ENCODE measurements at regions not wholly inside any gene's neighbourhood (a gene's known extent, or its start where the extent isn't known, plus 50 kb on each side); places are given as distances from the start of the nearest gene placed in this dataset.

- H3K27ac Mint-ChIP-seq = no peak overlapping the region
- H3K9me3 Mint-ChIP-seq (ENCODE audit: low read depth) = peaks cover 11% of the 10 kb centered on the region
- H3K27me3 Mint-ChIP-seq = no peaks in the 10 kb centered on the region
- H3K36me3 Mint-ChIP-seq (ENCODE audit: low read depth) = no peaks in the 10 kb centered on the region
- intact Hi-C loops (cut with DNase I, micrococcal nuclease) = no loop called here
- no peak for ATAC-seq
- ChIA-PET CTCF (no interaction called here), POLR2A (no interaction called here)
- no peak for DNase-seq
- no peak overlapping the region for H3K4me3 Mint-ChIP-seq
- H3K4me1 Mint-ChIP-seq = no peaks in the 10 kb centered on the region
Observed at GRCh38 chr14:87207756-87208155, 785.2 kb downstream of the GALC start.

- no peaks in the 10 kb centered on the region for H3K27me3 Mint-ChIP-seq
- ATAC-seq = no peak
- POLR2A ChIA-PET = no interaction called here
- DNase-seq = no peak
- no peaks in the 10 kb centered on the region for H3K4me1 Mint-ChIP-seq
- no peak overlapping the region for H3K27ac Mint-ChIP-seq
- intact Hi-C loops (cut with DNase I, micrococcal nuclease) = no loop called here
- H3K9me3 Mint-ChIP-seq (ENCODE audit: low read depth) = peaks cover 8% of the 10 kb centered on the region
- H3K4me3 Mint-ChIP-seq = no peak overlapping the region
- no peaks in the 10 kb centered on the region for H3K36me3 Mint-ChIP-seq (ENCODE audit: low read depth)
- CTCF ChIA-PET = no interaction called here
Observed at GRCh38 chr14:87205811-87206210, 787.2 kb downstream of the GALC start.

- ChIA-PET POLR2A (interaction anchor here (0.7 kb wide), 1 partner anchor 988 kb away, joined by 3 read pairs; no protein-coding TSS in a partner anchor), CTCF (no interaction called here)
- H3K9me3 Mint-ChIP-seq (ENCODE audit: low read depth) = peaks cover 3% of the 10 kb centered on the region
- DNase-seq (no peak), ATAC-seq (no peak)
- no peaks in the 10 kb centered on the region for H3K36me3 Mint-ChIP-seq (ENCODE audit: low read depth)
- H3K4me3 Mint-ChIP-seq = no peak overlapping the region
- H3K4me1 Mint-ChIP-seq = no peaks in the 10 kb centered on the region
- intact Hi-C loops (cut with DNase I, micrococcal nuclease) = no loop called here
- no peaks in the 10 kb centered on the region for H3K27me3 Mint-ChIP-seq
- no peak overlapping the region for H3K27ac Mint-ChIP-seq
Observed at GRCh38 chr14:87203346-87203745, 789.6 kb downstream of the GALC start.

- H3K27ac Mint-ChIP-seq = no peak overlapping the region
- DNase-seq = no peak
- peaks cover 4% of the 10 kb centered on the region for H3K9me3 Mint-ChIP-seq (ENCODE audit: low read depth)
- intact Hi-C loops (cut with DNase I, micrococcal nuclease) = no loop called here
- no peaks in the 10 kb centered on the region for H3K4me1 Mint-ChIP-seq
- H3K4me3 Mint-ChIP-seq = no peak overlapping the region
- ChIA-PET POLR2A (no interaction called here), CTCF (no interaction called here)
- no peaks in the 10 kb centered on the region for H3K27me3 Mint-ChIP-seq
- H3K36me3 Mint-ChIP-seq (ENCODE audit: low read depth) = no peaks in the 10 kb centered on the region
- ATAC-seq = no peak
Observed at GRCh38 chr14:87199381-87199780, 793.6 kb downstream of the GALC start.

GRCh38 chr14:87196436-87196835 is 796.5 kb downstream of the GALC start:
- CTCF ChIA-PET = no interaction called here
- H3K27me3 Mint-ChIP-seq = no peaks in the 10 kb centered on the region
- no peaks in the 10 kb centered on the region for H3K36me3 Mint-ChIP-seq (ENCODE audit: low read depth)
- H3K4me3 Mint-ChIP-seq = no peak overlapping the region
- ATAC-seq (no peak), DNase-seq (no peak)
- intact Hi-C loops (cut with DNase I, micrococcal nuclease) = no loop called here
- H3K4me1 Mint-ChIP-seq = no peaks in the 10 kb centered on the region
- H3K9me3 Mint-ChIP-seq (ENCODE audit: low read depth) = peaks cover 5% of the 10 kb centered on the region
- no peak overlapping the region for H3K27ac Mint-ChIP-seq
- POLR2A ChIA-PET = no interaction called here

- no peak for ATAC-seq
- no peak overlapping the region for H3K4me3 Mint-ChIP-seq
Observed at GRCh38 chr14:87187786-87188185, 805.2 kb downstream of the GALC start.

GRCh38 chr14:87186737-87187136 is 806.2 kb downstream of the GALC start:
- POLR2A ChIA-PET = no interaction called here
- H3K4me3 Mint-ChIP-seq = no peak overlapping the region
- H3K4me1 Mint-ChIP-seq = no peaks in the 10 kb centered on the region
- no peak overlapping the region for H3K27ac Mint-ChIP-seq
- H3K36me3 Mint-ChIP-seq (ENCODE audit: low read depth) = no peaks in the 10 kb centered on the region
- H3K27me3 Mint-ChIP-seq = no peaks in the 10 kb centered on the region
- ATAC-seq (no peak), DNase-seq (no peak)
- CTCF ChIA-PET = no interaction called here
- intact Hi-C loops (cut with DNase I, micrococcal nuclease) = no loop called here
- peaks cover 4% of the 10 kb centered on the region for H3K9me3 Mint-ChIP-seq (ENCODE audit: low read depth)

More at GRCh38 chr14:87187786-87188185, 805.2 kb downstream of the GALC start:
- Mint-ChIP-seq H3K4me1 (no peaks in the 10 kb centered on the region), H3K27me3 (no peaks in the 10 kb centered on the region), H3K36me3 (ENCODE audit: low read depth) (no peaks in the 10 kb centered on the region), H3K27ac (no peak overlapping the region), H3K9me3 (ENCODE audit: low read depth) (peaks cover 4% of the 10 kb centered on the region)
- DNase-seq = no peak
- CTCF ChIA-PET = no interaction called here
- POLR2A ChIA-PET = no interaction called here
- intact Hi-C loops (cut with DNase I, micrococcal nuclease) = no loop called here

GRCh38 chr14:87185961-87186560 is 806.9 kb downstream of the GALC start:
- intact Hi-C loops (cut with DNase I, micrococcal nuclease) = no loop called here
- ChIA-PET CTCF (no interaction called here), POLR2A (no interaction called here)
- Mint-ChIP-seq H3K4me3 (no peak overlapping the region), H3K4me1 (no peaks in the 10 kb centered on the region), H3K27ac (no peak overlapping the region), H3K36me3 (ENCODE audit: low read depth) (no peaks in the 10 kb centered on the region), H3K27me3 (no peaks in the 10 kb centered on the region), H3K9me3 (ENCODE audit: low read depth) (peaks cover 4% of the 10 kb centered on the region)
- ATAC-seq = no peak
- no peak for DNase-seq

GRCh38 chr14:87184180-87184579 is 808.8 kb downstream of the GALC start:
- CTCF ChIA-PET = no interaction called here

GRCh38 chr14:87181288-87181687 is 811.7 kb downstream of the GALC start:
- H3K4me3 Mint-ChIP-seq = no peak overlapping the region
- H3K27me3 Mint-ChIP-seq = no peaks in the 10 kb centered on the region
- intact Hi-C loops (cut with DNase I, micrococcal nuclease) = no loop called here
- no peaks in the 10 kb centered on the region for H3K4me1 Mint-ChIP-seq
- no peaks in the 10 kb centered on the region for H3K36me3 Mint-ChIP-seq (ENCODE audit: low read depth)
- CTCF ChIA-PET = no interaction called here
- DNase-seq (no peak), ATAC-seq (no peak)
- POLR2A ChIA-PET = no interaction called here
- H3K9me3 Mint-ChIP-seq (ENCODE audit: low read depth) = peaks cover 1% of the 10 kb centered on the region
- H3K27ac Mint-ChIP-seq = no peak overlapping the region

More at GRCh38 chr14:87184180-87184579, 808.8 kb downstream of the GALC start:
- Mint-ChIP-seq H3K36me3 (ENCODE audit: low read depth) (no peaks in the 10 kb centered on the region), H3K4me3 (no peak overlapping the region), H3K9me3 (ENCODE audit: low read depth) (peaks cover 1% of the 10 kb centered on the region), H3K4me1 (no peaks in the 10 kb centered on the region), H3K27ac (no peak overlapping the region), H3K27me3 (no peaks in the 10 kb centered on the region)
- intact Hi-C loops (cut with DNase I, micrococcal nuclease) = no loop called here
- no peak for ATAC-seq
- POLR2A ChIA-PET = interaction anchor here (0.5 kb wide), 1 partner anchor 20 kb away, joined by 6 read pairs; no protein-coding TSS in a partner anchor
- no peak for DNase-seq

- Mint-ChIP-seq H3K27ac (no peak overlapping the region), H3K36me3 (ENCODE audit: low read depth) (no peaks in the 10 kb centered on the region), H3K9me3 (ENCODE audit: low read depth) (peaks cover 3% of the 10 kb centered on the region), H3K27me3 (no peaks in the 10 kb centered on the region), H3K4me1 (no peaks in the 10 kb centered on the region), H3K4me3 (no peak overlapping the region)
- ChIA-PET CTCF (no interaction called here), POLR2A (no interaction called here)
- no peak for DNase-seq
- no peak for ATAC-seq
- intact Hi-C loops (cut with DNase I, micrococcal nuclease) = no loop called here
Observed at GRCh38 chr14:87179936-87180335, 813.0 kb downstream of the GALC start.

GRCh38 chr14:87178277-87178676 is 814.7 kb downstream of the GALC start:
- Mint-ChIP-seq H3K27me3 (no peaks in the 10 kb centered on the region), H3K36me3 (ENCODE audit: low read depth) (no peaks in the 10 kb centered on the region), H3K4me1 (no peaks in the 10 kb centered on the region), H3K27ac (no peak overlapping the region), H3K4me3 (no peak overlapping the region), H3K9me3 (ENCODE audit: low read depth) (peaks cover 2% of the 10 kb centered on the region)
- DNase-seq (no peak), ATAC-seq (no peak)
- CTCF ChIA-PET = no interaction called here
- intact Hi-C loops (cut with DNase I, micrococcal nuclease) = no loop called here
- POLR2A ChIA-PET = no interaction called here

GRCh38 chr14:87175175-87175574 is 817.8 kb downstream of the GALC start:
- H3K9me3 Mint-ChIP-seq (ENCODE audit: low read depth) = peaks cover 2% of the 10 kb centered on the region
- H3K36me3 Mint-ChIP-seq (ENCODE audit: low read depth) = no peaks in the 10 kb centered on the region
- no peaks in the 10 kb centered on the region for H3K4me1 Mint-ChIP-seq
- H3K4me3 Mint-ChIP-seq = no peak overlapping the region
- H3K27ac Mint-ChIP-seq = no peak overlapping the region
- intact Hi-C loops (cut with DNase I, micrococcal nuclease) = no loop called here
- ChIA-PET POLR2A (no interaction called here), CTCF (no interaction called here)
- DNase-seq (no peak), ATAC-seq (no peak)
- H3K27me3 Mint-ChIP-seq = no peaks in the 10 kb centered on the region
